ENCODE measurements at regions not wholly inside any gene's neighbourhood (a gene's known extent, or its start where the extent isn't known, plus 50 kb on each side); places are given as distances from the start of the nearest gene placed in this dataset.
A peak's percentile ranks its signal among the peaks of the same experiment; 100 is the strongest.
"Not testable (repeated sequence)": the region's sequence is repeated elsewhere in the genome, so short reads cannot be mapped to it uniquely, and the experiment has no call there.

DNA sequence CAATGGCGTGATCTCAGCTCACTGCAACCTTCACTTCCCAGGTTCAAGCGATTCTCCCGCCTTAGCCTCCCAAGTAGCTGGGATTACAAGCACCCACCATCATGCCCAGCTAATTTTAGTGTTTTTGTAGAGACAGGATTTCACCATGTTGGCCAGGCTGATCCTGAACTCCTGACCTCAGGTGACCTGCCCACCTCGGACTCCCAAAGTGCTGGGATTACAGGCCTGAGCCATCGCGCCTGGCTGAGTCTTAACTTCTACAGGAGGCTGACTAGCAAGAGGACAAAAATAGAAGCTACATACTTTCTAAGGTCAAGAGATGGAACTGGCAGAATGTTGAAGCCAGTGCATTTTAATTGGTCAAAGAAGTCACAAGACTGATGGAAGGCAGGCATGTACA, 2296.2 kb upstream of the RAG2 start:
- not testable (repeated sequence) for DNase-seq

GRCh38 chr11:38884145-38884865, 2286.3 kb upstream of the RAG2 start:
- no peak for DNase-seq

GRCh38 chr11:38867338-38867737, 2269.3 kb upstream of the RAG2 start:
- DNase-seq = no peak

DNA sequence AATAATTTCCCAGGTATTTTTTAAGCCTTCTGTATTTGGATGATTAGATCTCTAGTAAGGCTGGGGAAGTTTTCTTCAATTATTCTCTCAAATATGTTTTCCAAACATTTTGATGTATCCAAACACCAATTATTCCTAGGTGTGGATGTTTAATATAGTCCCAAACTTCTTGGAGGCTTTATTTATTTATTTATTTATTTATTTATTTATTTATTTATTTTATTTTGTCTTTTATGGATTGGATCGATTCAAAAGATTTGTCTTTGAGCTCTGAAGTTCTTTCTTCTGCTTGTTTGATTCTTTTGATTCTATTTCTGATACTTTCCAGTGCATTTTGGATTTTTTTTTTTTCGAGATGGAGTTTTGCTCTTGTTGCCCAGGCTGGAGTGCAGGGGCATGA, 2267.9 kb upstream of the RAG2 start:
- no peak for DNase-seq

DNA sequence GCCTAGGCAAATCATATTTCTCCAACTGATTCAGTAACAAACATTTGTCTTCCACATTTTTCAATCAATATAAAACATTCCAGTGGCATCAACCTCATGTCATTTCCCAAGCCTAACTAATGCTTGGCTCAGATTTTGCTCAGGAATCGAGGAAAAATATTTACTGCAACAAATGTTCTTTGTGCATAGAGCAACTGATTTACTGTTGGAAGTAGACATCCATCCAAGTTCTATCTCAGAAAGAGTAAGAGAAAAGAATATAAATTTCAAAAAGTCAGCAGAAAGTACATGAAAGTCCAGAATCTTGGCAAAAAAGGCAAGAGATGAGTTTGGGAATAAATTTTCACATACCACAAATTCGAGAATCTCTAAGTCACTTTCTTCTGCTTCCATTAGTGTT, 2245.0 kb upstream of the RAG2 start:
- no peak for DNase-seq

DNA sequence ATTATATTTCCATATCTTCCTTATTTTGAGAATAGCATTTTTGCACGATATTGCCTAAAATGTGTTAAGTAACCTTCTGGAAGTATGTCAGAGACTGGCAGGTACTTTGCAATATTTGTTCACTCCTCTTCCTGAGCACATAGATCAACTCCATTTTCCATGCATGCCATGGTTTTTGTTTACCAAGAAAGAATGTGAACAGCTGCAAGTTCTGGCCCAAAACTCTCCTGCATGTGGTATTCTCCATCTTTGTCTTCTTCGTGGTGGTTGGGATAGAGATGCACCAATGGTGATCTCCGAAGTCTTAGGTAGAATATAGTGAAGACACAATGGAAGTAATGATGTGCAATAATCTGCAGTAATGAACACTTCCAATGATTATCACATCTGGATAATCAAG, 2241.0 kb upstream of the RAG2 start:
- no peak for DNase-seq

DNA sequence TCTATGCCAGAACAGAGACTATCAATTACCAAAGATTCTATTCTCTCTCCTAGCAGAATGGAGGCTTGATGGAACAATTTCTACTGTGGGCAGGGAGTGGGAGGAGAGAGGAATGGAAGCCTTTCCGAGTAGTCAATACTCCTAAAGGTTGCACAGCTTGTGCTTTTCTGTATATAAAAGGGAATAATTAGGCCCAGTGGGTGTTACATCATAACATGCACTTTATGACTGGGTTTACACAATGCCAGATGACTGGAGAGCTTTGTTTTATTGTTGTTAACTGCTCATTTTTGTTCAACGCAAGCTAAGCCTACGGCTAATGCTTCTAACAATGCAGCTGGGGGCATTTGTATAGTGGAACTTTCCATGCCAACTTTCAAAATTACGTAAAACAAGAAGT, 2237.9 kb upstream of the RAG2 start:
- DNase-seq = no peak

GRCh38 chr11:38824573-38824972, 2226.5 kb upstream of the RAG2 start:
- DNase-seq = no peak

GRCh38 chr11:38821786-38822185, 2223.8 kb upstream of the RAG2 start:
- DNase-seq = not testable (repeated sequence)

GRCh38 chr11:38819981-38820380, 2221.9 kb upstream of the RAG2 start:
- no peak for DNase-seq

GRCh38 chr11:38818720-38819119, 2220.7 kb upstream of the RAG2 start:
- no peak for DNase-seq

DNA sequence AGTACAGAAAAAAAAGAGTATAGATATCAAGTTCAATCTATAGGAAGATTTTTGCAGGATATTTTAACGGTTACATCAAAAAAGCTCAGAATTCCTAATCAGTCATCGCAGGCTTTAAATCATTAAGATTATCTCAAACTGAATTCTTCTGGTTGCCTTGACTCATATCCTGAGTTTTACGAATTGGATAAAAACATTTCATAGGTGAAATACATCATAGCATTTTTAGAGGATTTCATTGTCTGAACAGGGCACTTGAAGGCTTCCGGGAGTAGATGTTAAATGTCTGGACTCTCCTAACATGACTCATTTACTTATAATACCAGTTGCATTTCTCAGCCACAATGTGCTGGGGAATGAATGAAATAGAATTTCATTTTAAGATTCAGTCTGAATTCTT, 2216.6 kb upstream of the RAG2 start:
- no peak for DNase-seq

- DNase-seq = no peak
These were observed 2211.5 kb upstream of the RAG2 start for GRCh38 chr11:38809521-38809920.

- no peak for DNase-seq
These were observed 2198.2 kb upstream of the RAG2 start for GRCh38 chr11:38796281-38796680.

GRCh38 chr11:38795027-38795426, 2197.0 kb upstream of the RAG2 start:
- DNase-seq = no peak

- peak in 17 of 56 donors; percentile 0 to 31 (median 7) for DNase-seq
These were observed 2193.4 kb upstream of the RAG2 start for GRCh38 chr11:38791346-38791961.

DNA sequence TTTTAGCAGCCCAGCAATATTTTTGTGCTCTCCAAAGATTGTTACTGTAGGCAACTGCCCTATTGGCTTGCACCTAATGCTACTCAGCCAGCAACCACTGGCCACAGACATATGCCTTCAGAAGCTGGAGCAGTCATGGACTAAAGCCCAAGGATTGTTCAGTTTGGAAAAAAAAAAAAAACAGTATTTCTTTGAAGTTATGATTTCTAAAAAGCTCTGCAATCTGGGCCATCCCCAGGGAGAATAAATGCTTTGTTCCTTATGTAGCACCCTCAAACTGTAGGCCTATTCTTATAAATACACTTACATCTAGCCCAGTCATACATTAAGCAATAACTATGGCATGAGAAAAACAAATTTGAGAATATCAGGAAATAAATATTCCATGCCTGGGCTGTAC, 2190.5 kb upstream of the RAG2 start:
- DNase-seq = no peak

DNA sequence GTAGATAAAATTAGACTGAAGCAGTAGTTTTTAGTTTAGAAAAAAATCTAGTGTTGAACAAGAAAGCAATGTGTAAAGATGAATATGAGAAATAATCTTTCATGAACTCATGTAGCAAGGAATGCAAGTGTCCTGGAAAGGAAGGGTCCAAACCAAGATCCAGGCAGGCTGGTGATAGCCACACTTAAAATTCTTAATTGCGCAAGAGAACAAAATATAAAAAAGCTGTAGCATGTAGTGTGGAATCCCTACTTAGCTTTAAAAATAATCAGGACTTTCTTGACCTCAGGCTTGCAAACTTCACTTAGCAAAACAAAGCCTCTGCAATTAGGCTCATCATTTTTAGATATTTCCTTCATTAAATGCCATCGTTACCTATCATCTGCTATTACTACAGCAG, 2186.1 kb upstream of the RAG2 start:
- no peak for DNase-seq

DNA sequence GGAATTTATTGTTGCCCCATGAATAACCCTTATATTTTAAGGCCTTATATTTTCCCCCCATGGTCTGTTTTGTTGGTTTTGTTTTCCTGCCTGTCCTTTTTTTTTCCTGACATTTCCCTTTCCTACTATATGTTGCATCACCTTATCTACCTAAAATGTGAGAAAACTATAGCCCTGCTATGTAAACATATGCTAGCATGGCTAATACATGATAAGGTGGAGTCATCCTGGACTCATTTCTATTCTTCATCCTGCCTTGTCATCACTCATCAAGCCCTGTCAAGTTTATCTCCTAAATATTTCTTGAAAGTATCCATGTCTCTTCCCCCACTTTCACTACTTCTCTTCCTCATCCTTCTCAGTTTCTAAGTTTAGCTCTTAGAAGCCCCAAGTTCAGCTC, 2168.8 kb upstream of the RAG2 start:
- no peak for DNase-seq

- DNase-seq = no peak
These were observed 2161.4 kb upstream of the RAG2 start for GRCh38 chr11:38759394-38759793.

DNA sequence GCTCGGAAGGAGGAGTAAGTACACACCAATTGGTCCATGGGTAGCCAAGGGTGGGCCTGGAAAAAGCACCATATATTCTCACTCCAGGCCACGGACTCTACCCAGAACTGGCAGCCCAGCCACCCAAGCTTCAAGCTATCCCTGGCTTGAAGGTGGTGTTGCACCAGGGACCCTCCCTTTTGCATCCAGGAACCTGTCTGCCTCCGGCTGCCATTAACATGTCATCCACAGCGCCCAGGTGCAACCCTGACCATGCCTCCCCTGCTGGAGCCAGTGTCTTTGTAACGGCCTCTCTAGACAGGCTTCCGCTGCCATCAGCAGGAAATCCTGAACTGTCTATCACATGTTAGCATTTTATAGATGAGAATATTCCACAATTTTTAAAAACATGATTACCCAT, 2158.5 kb upstream of the RAG2 start:
- no peak for DNase-seq

DNA sequence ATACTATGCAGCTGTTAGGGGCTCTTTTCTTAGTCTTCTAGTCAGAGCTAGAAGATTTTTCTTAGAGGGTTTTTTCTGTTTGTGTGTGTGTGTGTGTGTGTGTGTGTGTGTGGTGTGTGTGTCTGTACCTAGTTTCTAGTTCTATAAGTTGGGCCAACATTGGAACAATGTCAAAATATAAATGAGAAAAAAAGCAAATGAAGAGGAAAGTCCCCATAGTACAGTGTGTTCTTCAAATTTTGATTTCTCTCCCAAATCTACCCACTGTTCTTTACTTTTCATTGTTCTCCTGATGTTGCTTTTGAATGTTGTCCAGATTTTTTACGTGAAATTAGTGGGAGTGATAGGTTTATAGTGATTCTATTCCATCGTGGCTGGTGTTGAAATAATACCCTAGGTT, 2153.4 kb upstream of the RAG2 start:
- DNase-seq = no peak

GRCh38 chr11:38746516-38746915, 2148.5 kb upstream of the RAG2 start:
- not testable (repeated sequence) for DNase-seq

GRCh38 chr11:38723361-38723760, 2125.3 kb upstream of the RAG2 start:
- no peak for DNase-seq
